ENCODE measurements at regions not wholly inside any gene's neighbourhood (a gene's known extent, or its start where the extent isn't known, plus 50 kb on each side); places are given as distances from the start of the nearest gene placed in this dataset.

DNA sequence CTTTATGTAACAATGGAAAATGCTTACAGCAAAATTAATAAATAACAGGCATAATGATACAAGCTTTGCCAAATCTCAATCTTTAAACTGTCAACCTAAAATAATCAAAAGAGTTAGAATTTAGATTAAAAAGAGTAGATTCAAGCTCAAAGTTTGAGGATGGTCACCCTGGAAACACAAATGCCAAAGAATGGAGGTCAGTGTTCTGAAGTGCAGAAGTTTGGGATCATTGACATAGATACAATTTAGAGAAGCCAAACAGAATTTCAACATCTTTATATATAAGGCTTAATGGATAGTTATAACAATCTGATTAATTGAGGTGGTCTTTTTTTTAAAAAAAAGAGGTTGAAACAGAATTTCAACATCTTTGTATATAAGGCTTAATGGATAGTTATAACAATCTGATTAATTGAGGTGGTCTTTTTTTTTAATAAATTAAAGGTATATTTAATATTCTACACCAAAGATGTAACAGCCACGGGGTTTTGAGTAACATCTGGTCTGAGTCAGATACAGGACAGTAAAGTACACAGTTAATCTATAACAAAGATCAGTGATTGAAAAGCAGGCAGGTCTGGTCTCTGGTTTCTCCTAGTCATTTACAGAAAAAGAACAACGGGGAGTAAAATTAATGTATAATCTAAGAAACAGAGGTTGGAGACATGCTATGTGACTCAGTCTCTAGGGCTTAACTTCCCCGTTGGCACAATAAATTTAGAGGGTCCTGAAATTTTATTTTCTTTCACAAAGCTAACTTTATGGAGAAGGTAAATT lies 490.7 kb downstream of the GBE1 start:
- TF ChIP-seq POLR2A (IDR thresholded peaks at IDR 0.05; ENCODE audit: low read depth, low read length) (no peak), TAF1 (IDR thresholded peaks at IDR 0.05; ENCODE audit: borderline replicate concordance, low read depth, low read length) (no peak)
